H1 (cell line): ENCODE measurements at regions not wholly inside any gene's neighbourhood (a gene's known extent, or its start where the extent isn't known, plus 50 kb on each side); places are given as distances from the start of the nearest gene placed in this dataset.

ENCODE experiments used
- ATF2 ChIP-seq: IDR thresholded peaks from 2 replicates; pipeline ENCODE4 v1.6.1; 2012; ENCODE audit warnings: low read length, inconsistent platforms
- BACH1 ChIP-seq: IDR thresholded peaks from 2 replicates; pipeline ENCODE4 v1.6.1; 2012; ENCODE audit warnings: low read length, improper control_type of control experiment
- CEBPB ChIP-seq: IDR thresholded peaks from 2 replicates; pipeline ENCODE4 v1.6.1; 2012; ENCODE audit warnings: low read depth, low read length
- CREB1 ChIP-seq: IDR thresholded peaks from 2 replicates; pipeline ENCODE4 v1.6.1; 2012; ENCODE audit warnings: inconsistent platforms
- CTCF ChIP-seq, 3 experiments: IDR thresholded peaks; 1 replicate in 2 of 3; 2 replicates in 1 of 3; pipeline versions ENCODE4 v1.5.1 to v1.6.1; 2011; ENCODE audit warnings: low read length in 3 of 3, mild to moderate bottlenecking in 3 of 3, inconsistent platforms in 2 of 3, low read depth in 1 of 3, moderate library complexity in 1 of 3; ENCODE audit not compliant: insufficient read depth in 1 of 3; ENCODE audit errors: control extremely low read depth in 1 of 3
- E2F6 ChIP-seq: IDR thresholded peaks from 2 replicates; pipeline ENCODE4 v1.6.1; 2012; ENCODE audit warnings: inconsistent platforms
- EZH2 ChIP-seq: fragments of 200-600 bp; sonication (generic); IDR thresholded peaks from 2 replicates; pipeline ENCODE4 v1.7.1; 2012; ENCODE audit warnings: low read depth, mild to moderate bottlenecking, moderate library complexity, low read length, inconsistent platforms; ENCODE audit not compliant: severe bottlenecking
- JUN ChIP-seq: IDR thresholded peaks from 2 replicates; pipeline ENCODE4 v1.6.1; 2011; ENCODE audit warnings: low read depth, mild to moderate bottlenecking, improper control_type of control experiment, low read length
- JUND ChIP-seq: IDR thresholded peaks from 2 replicates; pipeline ENCODE4 v1.6.1; 2011; ENCODE audit warnings: mild to moderate bottlenecking, improper control_type of control experiment, low read length
- NRF1 ChIP-seq: IDR thresholded peaks from 2 replicates; pipeline ENCODE4 v1.6.1; 2011; ENCODE audit warnings: mild to moderate bottlenecking, low read depth, low read length, improper control_type of control experiment
- POLR2A ChIP-seq, 2 experiments: IDR thresholded peaks; 1 replicate in 1 of 2; 2 replicates in 1 of 2; pipeline ENCODE4 v1.6.1; 2011; ENCODE audit warnings: low read depth in 2 of 2, low read length in 2 of 2, mild to moderate bottlenecking in 2 of 2; ENCODE audit errors: control extremely low read depth in 1 of 2
- RAD21 ChIP-seq, 2 experiments: IDR thresholded peaks in 1 of 2; conservative IDR thresholded peaks in 1 of 2; 2 replicates each; pipeline ENCODE4 v1.6.1; 2011; ENCODE audit warnings: low read depth in 2 of 2, low read length in 2 of 2, improper control_type of control experiment in 1 of 2, inconsistent platforms in 1 of 2, mild to moderate bottlenecking in 1 of 2, moderate library complexity in 1 of 2
- RNF2 ChIP-seq: fragments of 200-900, 300-1000 bp; sonication (generic); IDR thresholded peaks from 2 replicates; pipeline ENCODE4 v1.7.1; 2016; ENCODE audit warnings: borderline replicate concordance, low read depth, mild to moderate bottlenecking, antibody characterized with exemption, low read length; ENCODE audit not compliant: poor library complexity, severe bottlenecking; ENCODE audit errors: missing control alignments
- USF2 ChIP-seq: IDR thresholded peaks from 2 replicates; pipeline ENCODE4 v1.6.1; 2011; ENCODE audit warnings: low read length, improper control_type of control experiment

GRCh38 chr6:113308266-113308665 is 548.9 kb upstream of the MARCKS start:
- no peak for TF ChIP-seq USF2
- no peak for TF ChIP-seq CTCF (IDR thresholded peaks at IDR 0.05; ENCODE audit: control extremely low read depth in 1 of 3, insufficient read depth in 1 of 3, low read depth in 1 of 3, low read length in 3 of 3)
- TF ChIP-seq CREB1: no peak
- no peak for TF ChIP-seq ATF2
- no peak for TF ChIP-seq BACH1
- no peak for TF ChIP-seq EZH2
- no peak for TF ChIP-seq JUND
- no peak for TF ChIP-seq POLR2A (IDR thresholded peaks at IDR 0.05; ENCODE audit: control extremely low read depth in 1 of 2, low read depth in 2 of 2, low read length in 2 of 2)
- no peak for TF ChIP-seq CEBPB
- no peak for TF ChIP-seq E2F6
- no peak for TF ChIP-seq RAD21 (IDR thresholded peaks at IDR 0.05 in 1 of 2, conservative IDR thresholded peaks at IDR 0.05 in 1 of 2; ENCODE audit: low read depth in 2 of 2, low read length in 2 of 2)
- no peak for TF ChIP-seq NRF1
- TF ChIP-seq JUN: no peak
- no peak for TF ChIP-seq RNF2
